ENCODE measurements at regions not wholly inside any gene's neighbourhood (a gene's known extent, or its start where the extent isn't known, plus 50 kb on each side); places are given as distances from the start of the nearest gene placed in this dataset.

DNA sequence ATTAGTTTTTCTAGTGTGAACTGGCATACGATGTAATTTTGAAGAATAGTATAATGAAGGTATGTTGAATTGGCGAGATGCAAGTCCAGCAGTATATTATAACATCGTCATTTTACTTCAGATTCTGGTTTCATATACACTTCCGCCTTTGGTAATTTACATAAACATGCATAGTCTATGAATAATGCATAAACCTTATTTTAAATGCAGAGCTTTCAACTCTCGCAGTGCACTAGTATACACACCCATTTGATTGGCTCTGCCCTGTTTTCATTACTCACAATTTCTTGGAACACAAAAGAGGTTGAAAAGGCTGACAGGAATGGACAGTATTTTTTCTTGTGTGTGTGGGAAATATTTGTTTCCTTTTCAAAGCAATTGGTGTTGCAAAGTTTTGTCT is 128.9 kb upstream of the CCNH start (continued):
- TF ChIP-seq BRCA1 (IDR thresholded peaks at IDR 0.05; ENCODE audit: low read depth, low read length) (no peak), CEBPB (IDR thresholded peaks at IDR 0.05; ENCODE audit: borderline replicate concordance in 1 of 2, low read depth in 2 of 2, low read length in 2 of 2) (no peak), EP300 (IDR thresholded peaks at IDR 0.05; ENCODE audit: borderline replicate concordance in 1 of 2, control insufficient read depth in 1 of 2, low read depth in 2 of 2, low read length in 2 of 2) (no peak)
- TF ChIP-seq, protein P1, sequence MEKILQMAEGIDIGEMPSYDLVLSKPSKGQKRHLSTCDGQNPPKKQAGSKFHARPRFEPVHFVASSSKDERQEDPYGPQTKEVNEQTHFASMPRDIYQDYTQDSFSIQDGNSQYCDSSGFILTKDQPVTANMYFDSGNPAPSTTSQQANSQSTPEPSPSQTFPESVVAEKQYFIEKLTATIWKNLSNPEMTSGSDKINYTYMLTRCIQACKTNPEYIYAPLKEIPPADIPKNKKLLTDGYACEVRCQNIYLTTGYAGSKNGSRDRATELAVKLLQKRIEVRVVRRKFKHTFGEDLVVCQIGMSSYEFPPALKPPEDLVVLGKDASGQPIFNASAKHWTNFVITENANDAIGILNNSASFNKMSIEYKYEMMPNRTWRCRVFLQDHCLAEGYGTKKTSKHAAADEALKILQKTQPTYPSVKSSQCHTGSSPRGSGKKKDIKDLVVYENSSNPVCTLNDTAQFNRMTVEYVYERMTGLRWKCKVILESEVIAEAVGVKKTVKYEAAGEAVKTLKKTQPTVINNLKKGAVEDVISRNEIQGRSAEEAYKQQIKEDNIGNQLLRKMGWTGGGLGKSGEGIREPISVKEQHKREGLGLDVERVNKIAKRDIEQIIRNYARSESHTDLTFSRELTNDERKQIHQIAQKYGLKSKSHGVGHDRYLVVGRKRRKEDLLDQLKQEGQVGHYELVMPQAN (conservative IDR thresholded peaks at IDR 0.05) = no peak

DNA sequence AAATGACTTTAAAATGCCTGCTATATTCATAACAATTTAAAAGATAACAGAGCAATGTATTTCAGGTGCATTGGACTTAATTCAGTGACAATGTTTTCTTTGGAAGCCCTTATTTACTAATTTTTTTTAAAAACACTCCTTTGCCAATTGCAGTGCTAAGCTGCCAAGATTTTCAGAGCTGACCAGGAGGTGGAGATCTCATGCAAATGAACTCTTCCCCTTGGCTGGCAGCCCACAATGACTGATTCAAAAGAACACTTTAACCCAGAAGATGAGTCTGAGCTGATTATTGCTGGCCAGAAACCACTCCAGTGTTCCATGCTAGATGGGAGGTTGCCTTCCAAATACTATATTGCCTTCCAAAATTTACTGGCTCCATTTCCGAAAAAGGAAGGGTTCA is 128.3 kb upstream of the CCNH start:
- DNase-seq (ENCODE audit: low read depth, low spot score) (no peak), FAIRE-seq (no peak), ATAC-seq (peak; percentile 44; the same call in 1 of the 3 replicates)
- no peaks in the 10 kb centered on the region for H3K36me3 ChIP-seq (ENCODE audit: control insufficient read depth in 2 of 2, insufficient read depth in 2 of 2, low read length in 1 of 2)
- in situ Hi-C loops (cut with MboI) (no loop called here), intact Hi-C loops (cut with micrococcal nuclease; ENCODE audit: unreplicated experiment) (no loop called here)
- no peaks in the 10 kb centered on the region for H3K4me1 ChIP-seq (ENCODE audit: control insufficient read depth, insufficient read depth, low read length)
- CTCF ChIA-PET = no interaction called here
- no peak overlapping the region for H3K9ac ChIP-seq (ENCODE audit: control insufficient read depth, insufficient read depth, low read length)
- no peaks in the 10 kb centered on the region for H3K27me3 ChIP-seq (replicated peaks in 1 of 2; ENCODE audit: control insufficient read depth in 2 of 2, insufficient read depth in 2 of 2, low read length in 1 of 2)
- POLR2A ChIA-PET = no interaction called here
- H3K4me3 ChIP-seq = no peak overlapping the region
- RAD21 ChIA-PET (ENCODE audit: unreplicated experiment) = no interaction called here
- SMC1A ChIA-PET (ENCODE audit: uncharacterized antibody, unreplicated experiment) = no interaction called here
- no peaks in the 10 kb centered on the region for H3K9me3 ChIP-seq (replicated peaks; ENCODE audit: control insufficient read depth, insufficient read depth, low read length)
- BruUV-seq (replicated peaks) = no TSS peak
- H4K20me1 ChIP-seq (ENCODE audit: control insufficient read depth, insufficient read depth) = no peaks in the 10 kb centered on the region
- H3K4me2 ChIP-seq (ENCODE audit: control insufficient read depth, insufficient read depth) = no peak overlapping the region
- H3K27ac ChIP-seq (ENCODE audit: control insufficient read depth, insufficient read depth) = no peak overlapping the region
- no peak for TF ChIP-seq SMARCA5 (IDR thresholded peaks at IDR 0.05)
- TF ChIP-seq RAD21 (IDR thresholded peaks at IDR 0.05; ENCODE audit: insufficient read depth, low read depth, low read length) = peak; percentile 6; the same call in 1 of the 2 replicates
- TF ChIP-seq, protein P2, sequence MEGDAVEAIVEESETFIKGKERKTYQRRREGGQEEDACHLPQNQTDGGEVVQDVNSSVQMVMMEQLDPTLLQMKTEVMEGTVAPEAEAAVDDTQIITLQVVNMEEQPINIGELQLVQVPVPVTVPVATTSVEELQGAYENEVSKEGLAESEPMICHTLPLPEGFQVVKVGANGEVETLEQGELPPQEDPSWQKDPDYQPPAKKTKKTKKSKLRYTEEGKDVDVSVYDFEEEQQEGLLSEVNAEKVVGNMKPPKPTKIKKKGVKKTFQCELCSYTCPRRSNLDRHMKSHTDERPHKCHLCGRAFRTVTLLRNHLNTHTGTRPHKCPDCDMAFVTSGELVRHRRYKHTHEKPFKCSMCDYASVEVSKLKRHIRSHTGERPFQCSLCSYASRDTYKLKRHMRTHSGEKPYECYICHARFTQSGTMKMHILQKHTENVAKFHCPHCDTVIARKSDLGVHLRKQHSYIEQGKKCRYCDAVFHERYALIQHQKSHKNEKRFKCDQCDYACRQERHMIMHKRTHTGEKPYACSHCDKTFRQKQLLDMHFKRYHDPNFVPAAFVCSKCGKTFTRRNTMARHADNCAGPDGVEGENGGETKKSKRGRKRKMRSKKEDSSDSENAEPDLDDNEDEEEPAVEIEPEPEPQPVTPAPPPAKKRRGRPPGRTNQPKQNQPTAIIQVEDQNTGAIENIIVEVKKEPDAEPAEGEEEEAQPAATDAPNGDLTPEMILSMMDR (IDR thresholded peaks at IDR 0.05 in 2 of 3, conservative IDR thresholded peaks at IDR 0.05 in 1 of 3; ENCODE audit: control insufficient read depth in 2 of 3, extremely low read depth in 1 of 3, insufficient read depth in 1 of 3, low read depth in 3 of 3, low read length in 3 of 3) = peak in 1 of 3 experiments; percentile 1; a peak in 1 of 6 replicates
- H3K79me2 ChIP-seq (ENCODE audit: control insufficient read depth, insufficient read depth, low read length) = no peaks in the 10 kb centered on the region
- H2AFZ ChIP-seq (ENCODE audit: control insufficient read depth, low read depth, low read length) = no peak overlapping the region
- 33% methylated on average over 1 of the region's 1 CpG for WGBS (ENCODE audit: insufficient coverage, insufficient replicate concordance, low lambda C conversion rate, missing lambda C conversion rate)

Measured in GM12878 (cell line).